GM18507 (cell line): ENCODE measurements at regions not wholly inside any gene's neighbourhood (a gene's known extent, or its start where the extent isn't known, plus 50 kb on each side); places are given as distances from the start of the nearest gene placed in this dataset.

Experiments
- DNase-seq: peaks from one replicate; pipeline ENCODE4 v3.0.0; 2011; ENCODE audit warnings: low read depth; ENCODE audit not compliant: insufficient read length; ENCODE audit errors: extremely low spot score
- FAIRE-seq: peaks from 2 replicates; lab custom pipeline; 2011; peaks lifted over from hg19 to GRCh38; lab: Jason Lieb, UNC

- FAIRE-seq (no peak), DNase-seq (no peak)
Measured at GRCh38 chr11:116434986-116435385, 337.8 kb downstream of the BUD13 start.

GRCh38 chr11:116432301-116432700, 340.5 kb downstream of the BUD13 start:
- no peak for DNase-seq
- no peak for FAIRE-seq

- no peak for DNase-seq
- no peak for FAIRE-seq
Measured at GRCh38 chr11:116431842-116432241, 340.9 kb downstream of the BUD13 start.

GRCh38 chr11:116428638-116428975, 344.2 kb downstream of the BUD13 start:
- FAIRE-seq (no peak), DNase-seq (no peak)

- DNase-seq, result no peak
Measured at GRCh38 chr11:116427903-116428637, 344.7 kb downstream of the BUD13 start.

GRCh38 chr11:116427337-116427902, 345.4 kb downstream of the BUD13 start:
- DNase-seq (no peak), FAIRE-seq (no peak)

More at GRCh38 chr11:116427903-116428637, 344.7 kb downstream of the BUD13 start:
- FAIRE-seq, result no peak

- FAIRE-seq (no peak), DNase-seq (no peak)
Measured at GRCh38 chr11:116426761-116427160, 346.0 kb downstream of the BUD13 start.

- no peak for DNase-seq
- FAIRE-seq, result no peak
Measured at GRCh38 chr11:116424615-116425261, 348.0 kb downstream of the BUD13 start.

- FAIRE-seq (no peak), DNase-seq (no peak)
Measured at GRCh38 chr11:116422956-116423600, 349.7 kb downstream of the BUD13 start.

GRCh38 chr11:116422556-116422955, 350.2 kb downstream of the BUD13 start:
- no peak for DNase-seq
- FAIRE-seq, result no peak

- FAIRE-seq (no peak), DNase-seq (no peak)
Measured at GRCh38 chr11:116421529-116422185, 351.1 kb downstream of the BUD13 start.

- FAIRE-seq (no peak), DNase-seq (no peak)
Measured at GRCh38 chr11:116420770-116421528, 351.8 kb downstream of the BUD13 start.

GRCh38 chr11:116420030-116420429, 352.8 kb downstream of the BUD13 start:
- DNase-seq (no peak), FAIRE-seq (no peak)

GRCh38 chr11:116418388-116419041, 354.3 kb downstream of the BUD13 start:
- no peak for FAIRE-seq
- no peak for DNase-seq

- FAIRE-seq (no peak), DNase-seq (no peak)
Measured at GRCh38 chr11:116416852-116417251, 355.9 kb downstream of the BUD13 start.

GRCh38 chr11:116415095-116415494, 357.7 kb downstream of the BUD13 start:
- no peak for DNase-seq
- no peak for FAIRE-seq

GRCh38 chr11:116414357-116414880, 358.4 kb downstream of the BUD13 start:
- FAIRE-seq, result no peak
- no peak for DNase-seq
